Adipocyte (in vitro differentiated cells): ENCODE measurements at regions not wholly inside any gene's neighbourhood (a gene's known extent, or its start where the extent isn't known, plus 50 kb on each side); places are given as distances from the start of the nearest gene placed in this dataset.

Source experiments
- DNase-seq: peaks from one replicate; pipeline ENCODE4 v3.0.0-alpha.2; 2015; ENCODE audit warnings: low read depth
- H3K27me3 ChIP-seq: replicated peaks from 2 replicates; pipeline ENCODE4 v1.7.0; 2013; ENCODE audit warnings: mild to moderate bottlenecking, low read length, moderate library complexity; ENCODE audit not compliant: control insufficient read depth, insufficient read depth
- H3K36me3 ChIP-seq: 2 replicates; pipeline ENCODE4 v1.7.0; 2013; ENCODE audit warnings: low read length, mild to moderate bottlenecking, moderate library complexity; ENCODE audit not compliant: control insufficient read depth, insufficient read depth, severe bottlenecking
- H3K4me1 ChIP-seq: 2 replicates; pipeline ENCODE4 v1.7.0; 2013; ENCODE audit warnings: mild to moderate bottlenecking, low read length, moderate library complexity; ENCODE audit not compliant: control insufficient read depth, insufficient read depth
- H3K4me3 ChIP-seq: 2 replicates; pipeline ENCODE4 v1.7.0; 2013; ENCODE audit warnings: mild to moderate bottlenecking, low read length, moderate library complexity
- H3K9ac ChIP-seq: 2 replicates; pipeline ENCODE4 v1.7.0; 2013; ENCODE audit warnings: mild to moderate bottlenecking, low read length, moderate library complexity
- H3K9me3 ChIP-seq: 2 replicates; pipeline ENCODE4 v1.7.0; 2013; ENCODE audit warnings: mild to moderate bottlenecking, low read length, moderate library complexity; ENCODE audit not compliant: control insufficient read depth

DNA sequence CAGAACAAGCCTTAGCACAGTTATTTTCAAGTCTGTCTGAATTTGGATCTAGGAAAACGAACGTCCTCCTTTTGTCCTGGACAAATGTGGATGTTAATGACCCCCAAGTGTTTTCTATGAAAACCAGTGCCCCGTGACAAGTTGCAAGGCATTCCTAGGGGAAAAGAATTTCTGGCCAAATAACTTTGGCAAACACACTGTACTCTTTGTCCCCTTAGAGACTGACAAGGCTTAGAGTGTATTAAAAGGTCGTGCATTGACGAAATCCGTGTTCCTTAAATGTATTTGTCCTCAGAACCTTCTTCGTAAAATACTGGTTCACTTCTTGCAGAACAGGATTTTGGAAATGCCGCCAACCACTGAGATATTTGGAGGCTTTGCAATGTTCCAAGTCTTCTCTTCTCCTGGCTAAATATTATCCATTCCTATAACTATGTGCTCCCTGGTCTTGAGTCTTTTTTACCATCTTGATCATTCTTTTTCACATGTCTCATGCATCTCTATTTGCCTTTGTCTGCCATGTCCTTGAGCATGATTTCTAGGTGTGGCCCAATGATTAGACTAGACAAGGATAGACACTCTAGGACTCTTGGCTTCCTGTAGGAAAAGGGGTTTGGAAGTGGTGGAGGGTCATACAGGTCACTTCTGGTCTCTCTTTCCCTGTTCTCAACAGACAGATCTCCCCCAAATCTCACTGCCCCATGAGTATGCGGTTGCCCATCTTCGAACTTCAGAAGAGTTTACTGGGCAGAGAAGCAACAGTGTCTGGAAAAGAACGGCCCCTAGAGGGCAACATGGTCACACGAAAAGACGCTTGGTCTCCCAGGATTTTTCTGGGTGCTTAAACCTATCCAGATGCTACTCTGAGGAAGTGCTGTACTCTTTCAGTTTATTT, 117.5 kb downstream of the EDEM1 start:
- H3K9me3 ChIP-seq = no peaks in the 10 kb centered on the region
- H3K4me3 ChIP-seq = no peak overlapping the region
- peak; percentile 33 for DNase-seq
- no peaks in the 10 kb centered on the region for H3K27me3 ChIP-seq
- H3K9ac ChIP-seq = no peak overlapping the region
- H3K4me1 ChIP-seq = peaks cover 15% of the 10 kb centered on the region
- no peaks in the 10 kb centered on the region for H3K36me3 ChIP-seq

DNA sequence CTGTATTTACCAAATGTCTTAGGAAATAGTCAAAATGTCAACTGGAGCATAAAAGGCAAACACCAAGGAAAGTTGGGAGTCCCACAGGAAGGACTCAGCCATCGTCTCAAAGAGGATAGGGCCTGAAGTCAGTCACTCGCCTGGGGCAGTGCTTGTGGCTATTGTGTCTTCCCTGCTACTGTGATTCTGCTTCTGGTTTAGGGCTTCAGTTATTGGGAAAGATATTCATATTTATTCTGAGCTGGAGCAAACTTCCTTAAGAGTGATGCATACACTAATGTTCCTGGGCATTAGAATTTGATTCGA, 118.1 kb downstream of the EDEM1 start:
- H3K27me3 ChIP-seq = no peaks in the 10 kb centered on the region
- peaks cover 15% of the 10 kb centered on the region for H3K4me1 ChIP-seq
- no peaks in the 10 kb centered on the region for H3K9me3 ChIP-seq
- no peaks in the 10 kb centered on the region for H3K36me3 ChIP-seq
- no peak for DNase-seq
- no peak overlapping the region for H3K4me3 ChIP-seq
- H3K9ac ChIP-seq = no peak overlapping the region

DNA sequence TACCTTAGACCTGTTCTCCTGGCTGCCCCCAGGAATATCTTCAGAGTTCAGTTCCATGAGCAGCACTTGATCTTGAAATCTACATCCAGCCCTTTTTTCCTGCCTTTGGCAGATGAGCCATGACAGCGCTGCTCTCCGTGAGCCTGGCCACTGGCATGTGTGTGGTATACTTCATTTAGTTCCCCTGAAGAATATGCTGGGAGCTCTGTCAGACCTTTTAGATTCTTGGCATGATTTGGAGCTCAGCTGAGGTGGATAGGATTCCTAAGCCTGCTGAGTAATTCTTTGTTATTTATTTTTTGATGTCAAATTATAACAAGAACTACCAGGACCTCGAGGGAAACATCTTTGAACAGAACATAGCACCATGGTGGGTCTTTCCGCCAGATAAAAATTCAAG, 121.7 kb downstream of the EDEM1 start:
- DNase-seq = no peak
- peaks cover 15% of the 10 kb centered on the region for H3K4me1 ChIP-seq
- H3K9ac ChIP-seq = no peak overlapping the region

DNA sequence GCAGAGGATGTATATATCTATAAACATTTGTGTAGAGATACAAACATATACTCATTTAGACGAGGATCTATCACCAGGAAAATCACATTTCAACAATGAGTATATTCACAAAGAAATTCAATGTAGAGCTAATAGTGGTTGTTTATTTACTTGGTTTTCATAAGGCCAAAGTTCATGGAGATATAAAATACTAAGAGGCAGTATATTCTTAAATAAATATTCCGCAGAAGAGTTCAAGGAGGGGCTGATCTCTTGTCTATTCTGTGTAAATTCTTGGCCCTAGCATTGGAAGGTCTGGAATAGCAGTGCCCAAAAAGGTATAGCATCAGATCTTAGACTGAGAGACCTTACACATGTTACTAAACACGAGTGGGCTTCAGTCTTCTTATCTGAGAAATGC, 122.1 kb downstream of the EDEM1 start:
- Histone ChIP-seq H3K9me3 (no peaks in the 10 kb centered on the region), H3K36me3 (no peaks in the 10 kb centered on the region), H3K27me3 (no peaks in the 10 kb centered on the region), H3K4me1 (peaks cover 13% of the 10 kb centered on the region), H3K4me3 (no peak overlapping the region), H3K9ac (no peak overlapping the region)
- no peak for DNase-seq

More for the DNA sequence above, 121.7 kb downstream of the EDEM1 start:
- no peaks in the 10 kb centered on the region for H3K9me3 ChIP-seq
- H3K36me3 ChIP-seq = no peaks in the 10 kb centered on the region
- H3K27me3 ChIP-seq = no peaks in the 10 kb centered on the region
- H3K4me3 ChIP-seq = no peak overlapping the region

DNA sequence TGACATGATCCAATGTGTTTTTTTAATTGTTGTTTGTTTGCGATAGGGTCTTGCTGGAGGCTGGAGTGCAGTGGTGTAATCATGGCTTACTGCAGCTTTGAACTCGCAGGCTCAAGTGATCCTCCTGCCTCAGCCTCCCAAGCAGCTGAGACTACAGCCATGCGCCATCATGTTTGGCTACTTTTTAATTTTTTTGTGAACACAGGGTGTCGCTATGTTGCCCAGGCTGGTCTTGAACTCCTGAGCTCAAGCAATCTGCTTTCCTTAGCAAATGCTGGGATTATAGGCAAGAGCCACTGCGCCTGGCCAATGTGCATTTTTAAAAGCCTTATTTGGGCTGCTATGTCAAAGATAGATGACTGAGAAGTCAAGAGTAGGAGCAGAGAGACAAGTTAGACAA, 123.0 kb downstream of the EDEM1 start:
- H3K9ac ChIP-seq = no peak overlapping the region
- no peaks in the 10 kb centered on the region for H3K36me3 ChIP-seq
- H3K9me3 ChIP-seq = no peaks in the 10 kb centered on the region
- no peaks in the 10 kb centered on the region for H3K27me3 ChIP-seq
- peaks cover 5% of the 10 kb centered on the region for H3K4me1 ChIP-seq
- H3K4me3 ChIP-seq = no peak overlapping the region
- no peak for DNase-seq

DNA sequence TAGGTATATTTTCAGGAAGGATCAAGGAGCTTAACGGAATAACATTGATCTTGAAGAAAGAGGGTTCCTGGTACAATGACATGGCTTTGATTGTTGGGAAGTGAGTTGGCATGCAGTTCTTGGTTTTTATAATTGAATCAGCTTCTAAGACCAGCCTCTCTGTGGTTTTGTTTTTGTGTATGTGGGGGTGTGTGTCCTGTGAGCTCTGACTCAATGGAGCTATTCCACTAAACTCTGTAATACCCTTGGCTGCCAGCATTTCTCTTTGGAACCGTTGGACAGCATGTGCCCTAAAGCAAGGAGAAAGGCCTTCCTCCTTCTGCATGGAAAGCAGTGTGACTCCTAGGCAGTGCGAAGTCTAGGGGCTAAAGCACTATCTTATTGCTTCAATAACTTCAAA, 124.8 kb downstream of the EDEM1 start:
- no peak overlapping the region for H3K4me3 ChIP-seq
- H3K9me3 ChIP-seq = no peaks in the 10 kb centered on the region
- H3K4me1 ChIP-seq = no peaks in the 10 kb centered on the region
- no peak for DNase-seq
- H3K27me3 ChIP-seq = no peaks in the 10 kb centered on the region
- H3K36me3 ChIP-seq = no peaks in the 10 kb centered on the region
- no peak overlapping the region for H3K9ac ChIP-seq

DNA sequence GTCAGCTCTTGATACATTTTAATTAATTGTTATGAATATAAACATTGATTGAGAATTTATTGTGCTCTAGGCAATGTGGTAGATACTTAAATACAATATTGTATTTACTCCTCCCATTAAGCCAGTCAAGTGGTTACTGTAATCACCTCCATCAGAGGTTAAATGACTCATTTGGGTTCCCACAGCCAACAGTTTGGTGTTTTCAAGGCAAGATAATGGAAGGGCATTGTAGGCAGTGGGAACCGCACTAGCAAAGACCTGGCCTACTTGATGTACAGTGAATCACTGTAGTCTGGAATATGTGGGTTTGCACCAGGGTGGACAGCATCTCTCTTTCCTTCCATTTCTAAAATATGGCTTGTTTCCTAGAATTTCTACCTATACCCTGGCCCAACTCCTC, 127.4 kb downstream of the EDEM1 start:
- H3K27me3 ChIP-seq = no peaks in the 10 kb centered on the region
- no peaks in the 10 kb centered on the region for H3K36me3 ChIP-seq
- H3K4me1 ChIP-seq = no peaks in the 10 kb centered on the region
- H3K9ac ChIP-seq = no peak overlapping the region
- H3K4me3 ChIP-seq = no peak overlapping the region
- DNase-seq = no peak
- H3K9me3 ChIP-seq = no peaks in the 10 kb centered on the region

DNA sequence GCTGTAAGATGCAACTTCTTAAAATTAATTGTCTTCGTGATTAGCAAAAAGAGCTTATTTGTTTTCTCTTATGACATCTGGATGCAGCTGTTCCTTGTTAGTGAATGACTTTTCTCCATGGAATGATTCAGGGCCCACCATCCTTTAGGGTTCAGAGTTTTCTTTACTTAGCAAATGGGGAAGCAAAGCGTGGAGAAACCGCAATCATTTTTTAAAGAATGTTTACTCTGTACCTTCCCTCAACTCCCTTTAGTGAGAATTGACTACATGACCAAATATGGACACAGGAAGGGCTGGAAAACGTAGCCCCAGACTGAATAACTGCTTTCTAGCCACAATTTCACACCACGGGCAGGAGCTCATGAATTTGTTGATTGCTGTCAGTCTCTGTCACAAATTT, 130.1 kb downstream of the EDEM1 start:
- no peak overlapping the region for H3K9ac ChIP-seq
- no peaks in the 10 kb centered on the region for H3K27me3 ChIP-seq
- H3K4me1 ChIP-seq = no peaks in the 10 kb centered on the region
- no peaks in the 10 kb centered on the region for H3K9me3 ChIP-seq
- DNase-seq = no peak
- H3K4me3 ChIP-seq = no peak overlapping the region
- no peaks in the 10 kb centered on the region for H3K36me3 ChIP-seq

DNA sequence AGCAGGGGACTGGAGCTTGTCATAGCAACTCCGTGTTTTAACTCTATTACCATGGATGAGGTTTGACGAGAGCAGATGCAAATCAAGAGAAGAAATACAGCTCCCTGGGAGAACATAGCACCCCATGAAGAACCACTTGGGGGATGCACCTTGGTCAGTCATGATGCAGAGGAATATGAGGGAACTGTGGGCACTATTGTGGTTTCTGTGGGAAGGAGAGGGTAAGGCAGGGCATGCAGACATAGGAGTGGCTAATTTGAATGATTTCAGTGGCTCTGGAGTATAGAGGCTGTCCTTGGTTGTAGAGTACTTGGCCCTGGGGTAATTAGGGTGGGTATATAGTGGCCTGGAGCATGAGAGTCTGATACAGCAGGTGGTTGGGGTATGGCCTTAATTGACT, 131.9 kb downstream of the EDEM1 start:
- H3K36me3 ChIP-seq = no peaks in the 10 kb centered on the region
- no peaks in the 10 kb centered on the region for H3K27me3 ChIP-seq
- H3K9me3 ChIP-seq = no peaks in the 10 kb centered on the region
- H3K4me1 ChIP-seq = no peaks in the 10 kb centered on the region
- H3K9ac ChIP-seq = no peak overlapping the region
- DNase-seq = no peak
- H3K4me3 ChIP-seq = no peak overlapping the region

DNA sequence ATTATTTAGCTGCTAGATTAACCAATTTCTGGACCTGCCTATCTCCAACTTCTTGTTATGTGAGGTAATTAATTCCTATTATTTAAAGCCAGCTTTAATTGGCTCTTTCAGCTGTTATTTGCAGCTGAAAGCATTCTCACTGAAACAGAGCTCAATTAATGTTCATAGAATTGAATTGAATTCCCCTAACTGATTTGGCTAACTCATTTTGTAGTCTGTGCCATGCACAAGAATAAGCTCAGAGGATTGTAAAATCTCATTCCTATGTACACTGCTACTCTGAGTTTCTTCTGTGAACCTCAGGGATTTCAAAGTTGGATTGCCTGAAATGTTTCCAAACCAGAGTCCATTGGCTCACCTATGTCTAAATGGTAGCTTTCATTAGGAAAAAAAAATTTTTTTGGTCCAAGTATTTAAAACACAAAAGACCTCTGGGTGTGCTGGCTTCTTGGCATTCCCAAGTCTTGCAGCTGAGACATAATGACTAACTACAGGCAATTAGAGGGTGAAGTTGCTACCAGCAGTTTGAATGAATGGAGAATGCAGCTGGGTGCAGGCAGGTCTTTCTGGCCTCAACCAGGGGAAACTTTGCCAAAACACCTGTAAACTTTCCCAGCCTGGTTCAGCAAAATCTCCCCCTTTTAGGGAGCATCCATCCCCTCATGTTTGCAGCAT, 134.3 kb downstream of the EDEM1 start:
- Histone ChIP-seq H3K36me3 (no peaks in the 10 kb centered on the region), H3K27me3 (no peaks in the 10 kb centered on the region), H3K4me3 (no peak overlapping the region), H3K4me1 (no peaks in the 10 kb centered on the region), H3K9ac (no peak overlapping the region), H3K9me3 (no peaks in the 10 kb centered on the region)
- no peak for DNase-seq

DNA sequence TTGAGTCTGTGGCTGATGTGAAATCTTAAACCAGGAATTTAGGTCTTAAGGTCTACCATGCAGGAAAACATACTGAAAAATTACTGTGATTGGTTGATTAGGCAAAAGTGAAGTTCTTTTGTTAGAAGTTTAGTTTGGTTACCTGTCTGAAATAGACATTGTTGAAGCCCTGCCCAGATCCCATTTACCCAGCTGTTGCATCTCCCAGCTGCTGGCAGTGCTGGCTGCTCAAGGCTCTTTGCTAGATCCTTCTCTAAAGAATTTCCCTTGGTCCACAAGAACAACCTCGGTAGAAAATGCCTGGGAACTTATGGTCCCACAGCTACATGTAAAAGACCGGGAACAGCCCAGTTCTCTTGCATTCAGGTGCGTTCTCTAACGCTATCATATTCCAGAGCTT, 137.3 kb downstream of the EDEM1 start:
- Histone ChIP-seq H3K27me3 (no peaks in the 10 kb centered on the region), H3K9me3 (no peaks in the 10 kb centered on the region), H3K9ac (no peak overlapping the region), H3K36me3 (no peaks in the 10 kb centered on the region), H3K4me3 (no peak overlapping the region), H3K4me1 (no peaks in the 10 kb centered on the region)
- no peak for DNase-seq
